ENCODE measurements at regions not wholly inside any gene's neighbourhood (a gene's known extent, or its start where the extent isn't known, plus 50 kb on each side); places are given as distances from the start of the nearest gene placed in this dataset.

- no peak for TF ChIP-seq CTCF (conservative IDR thresholded peaks at IDR 0.05)
- TF ChIP-seq EZH2 (IDR thresholded peaks at IDR 0.05; ENCODE audit: low read depth) = no peak
Observed at GRCh38 chr3:66582721-66583423, 82.0 kb upstream of the LRIG1 start.
